Naive thymus-derived CD4-positive, alpha-beta T cell (primary cell): ENCODE measurements at regions not wholly inside any gene's neighbourhood (a gene's known extent, or its start where the extent isn't known, plus 50 kb on each side); places are given as distances from the start of the nearest gene placed in this dataset.
A peak's percentile ranks its signal among the peaks of the same experiment; 100 is the strongest.

ENCODE experiments used
- ATAC-seq: fragments of 150-1000 bp; cut with Tn5 transposase; 2 replicates; pipeline ENCODE4 v1.10.0; 2021; ENCODE audit warnings: mild to moderate bottlenecking, moderate library complexity
- CTCF ChIA-PET: fragments of 350-600 bp; sonication (Branson Sonifier 250); formaldehyde crosslinking; loops from one replicate; lab custom pipeline; 2021; ENCODE audit warnings: antibody characterized with exemption; lab: Charles Lee
- POLR2A ChIA-PET: fragments of 350-600 bp; sonication (Branson Sonifier 250); formaldehyde crosslinking; loops from one replicate; lab custom pipeline; 2021; ENCODE audit warnings: antibody characterized with exemption, inconsistent platforms; lab: Charles Lee
- DNase-seq, 9 donors: peaks; one replicate each; pipeline versions ENCODE4 v3.0.0 to v3.0.0-alpha.2; 2020 to 2022; ENCODE audit warnings: mixed read lengths in 1 of 9
- H3K27ac ChIP-seq: one replicate; pipeline ENCODE4 v1.7.0; 2013; ENCODE audit warnings: mild to moderate bottlenecking, low read depth, low read length, moderate library complexity
- H3K27me3 ChIP-seq, 2 donors: one replicate each; pipeline ENCODE4 v1.7.0; 2013; ENCODE audit warnings: low read length in 2 of 2, mild to moderate bottlenecking in 2 of 2, moderate library complexity in 2 of 2; ENCODE audit not compliant: control insufficient read depth in 2 of 2, insufficient read depth in 2 of 2
- H3K36me3 ChIP-seq, 3 experiments: 1 replicate in 2 of 3; 2 replicates in 1 of 3; pipeline ENCODE4 v1.7.0; 2013; ENCODE audit warnings: low read length in 3 of 3, mild to moderate bottlenecking in 3 of 3, moderate library complexity in 1 of 3; ENCODE audit not compliant: insufficient read depth in 3 of 3, control insufficient read depth in 2 of 3
- H3K4me1 ChIP-seq, 2 donors: one replicate each; pipeline ENCODE4 v1.7.0; 2013; ENCODE audit warnings: low read length in 2 of 2, mild to moderate bottlenecking in 2 of 2, moderate library complexity in 1 of 2; ENCODE audit not compliant: control insufficient read depth in 2 of 2, insufficient read depth in 2 of 2
- H3K4me3 ChIP-seq: 2 replicates; pipeline ENCODE4 v1.7.0; 2013; ENCODE audit warnings: mild to moderate bottlenecking, low read length
- H3K9me3 ChIP-seq, 3 experiments: 1 replicate in 2 of 3; 2 replicates in 1 of 3; pipeline ENCODE4 v1.7.0; 2013; ENCODE audit warnings: low read length in 3 of 3; ENCODE audit not compliant: control insufficient read depth in 2 of 3
- H3K27ac Mint-ChIP-seq, 9 donors: one replicate each; pipeline ENCODE4 v1.8.0; 2020 to 2022; ENCODE audit warnings: mixed read lengths in 9 of 9, mild to moderate bottlenecking in 8 of 9, moderate library complexity in 5 of 9, inconsistent platforms in 2 of 9
- H3K27me3 Mint-ChIP-seq, 5 donors: one replicate each; pipeline ENCODE4 v1.8.0; 2021 to 2022; ENCODE audit warnings: mixed read lengths in 5 of 5, mild to moderate bottlenecking in 1 of 5
- H3K36me3 Mint-ChIP-seq, 5 donors: one replicate each; pipeline ENCODE4 v1.8.0; 2020 to 2022; ENCODE audit warnings: mixed read lengths in 5 of 5, mild to moderate bottlenecking in 3 of 5, inconsistent platforms in 1 of 5
- H3K4me1 Mint-ChIP-seq, 7 donors: one replicate each; pipeline ENCODE4 v1.8.0; 2020 to 2022; ENCODE audit warnings: mixed read lengths in 7 of 7, mild to moderate bottlenecking in 3 of 7, inconsistent platforms in 1 of 7
- H3K4me3 Mint-ChIP-seq, 10 donors: one replicate each; pipeline ENCODE4 v1.8.0; 2020 to 2022; ENCODE audit warnings: mild to moderate bottlenecking in 10 of 10, mixed read lengths in 10 of 10, moderate library complexity in 6 of 10, inconsistent platforms in 2 of 10
- H3K9me3 Mint-ChIP-seq, 11 donors: one replicate each; pipeline ENCODE4 v1.8.0; 2020 to 2022; ENCODE audit warnings: mixed read lengths in 11 of 11, mild to moderate bottlenecking in 4 of 11, inconsistent platforms in 1 of 11, moderate library complexity in 1 of 11
- intact Hi-C, 2 donors: fragments of 100-400 bp; cut with micrococcal nuclease; formaldehyde crosslinking; loops; one replicate each; pipeline ENCODE4 v1.15.1; 2023

- no peak overlapping the region for H3K27ac ChIP-seq
- Mint-ChIP-seq H3K27me3 (peaks cover under 1 to 43% (median 16%) of the 10 kb centered on the region in 5 donors), H3K36me3 (peaks cover 0 to 3% (median 0%) of the 10 kb centered on the region in 5 donors), H3K9me3 (no peaks in the 10 kb centered on the region), H3K27ac (peak overlapping the region in 1 of 9 donors; percentile 34), H3K4me1 (peaks cover 0 to 18% (median 6%) of the 10 kb centered on the region in 7 donors), H3K4me3 (no peak overlapping the region)
- intact Hi-C loops, result no loop called here
- H3K4me1 ChIP-seq, result no peaks in the 10 kb centered on the region
- DNase-seq (no peak), ATAC-seq (no peak)
- H3K36me3 ChIP-seq, result no peaks in the 10 kb centered on the region
- H3K4me3 ChIP-seq, result no peak overlapping the region
- POLR2A ChIA-PET, result no interaction called here
- H3K9me3 ChIP-seq, result no peaks in the 10 kb centered on the region
- H3K27me3 ChIP-seq, result no peaks in the 10 kb centered on the region
- CTCF ChIA-PET, result no interaction called here
Observed at GRCh38 chr1:5430136-5430535, 562.1 kb downstream of the NPHP4 start.

- Mint-ChIP-seq H3K4me3 (no peak overlapping the region), H3K4me1 (peaks cover 2 to 24% (median 15%) of the 10 kb centered on the region in 7 donors), H3K27ac (no peak overlapping the region), H3K36me3 (peaks cover 0 to under 1% (median 0%) of the 10 kb centered on the region in 5 donors), H3K9me3 (no peaks in the 10 kb centered on the region), H3K27me3 (peaks cover 4 to 41% (median 21%) of the 10 kb centered on the region in 5 donors)
- intact Hi-C loops, result no loop called here
- H3K27ac ChIP-seq, result no peak overlapping the region
- CTCF ChIA-PET, result interaction anchor here (1.2 kb wide), 1 partner anchor 142 kb away, joined by 4 read pairs; no protein-coding TSS in a partner anchor
- no peak for DNase-seq
- H3K9me3 ChIP-seq, result no peaks in the 10 kb centered on the region
- H3K4me3 ChIP-seq, result no peak overlapping the region
- POLR2A ChIA-PET, result no interaction called here
- peaks cover 5 to 6% of the 10 kb centered on the region in 2 donors for H3K4me1 ChIP-seq
- no peaks in the 10 kb centered on the region for H3K27me3 ChIP-seq
- H3K36me3 ChIP-seq, result no peaks in the 10 kb centered on the region
- ATAC-seq, result no peak
Observed at GRCh38 chr1:5428351-5428750, 563.9 kb downstream of the NPHP4 start.

- Histone ChIP-seq H3K4me3 (no peak overlapping the region), H3K36me3 (no peaks in the 10 kb centered on the region), H3K27me3 (no peaks in the 10 kb centered on the region), H3K27ac (no peak overlapping the region), H3K4me1 (peaks cover 12 to 16% of the 10 kb centered on the region in 2 donors), H3K9me3 (no peaks in the 10 kb centered on the region)
- Mint-ChIP-seq H3K36me3 (peaks cover 0 to 1% (median 0%) of the 10 kb centered on the region in 5 donors), H3K9me3 (no peaks in the 10 kb centered on the region), H3K27ac (no peak overlapping the region), H3K27me3 (peaks cover 4 to 48% (median 21%) of the 10 kb centered on the region in 5 donors), H3K4me1 (peaks cover 10 to 36% (median 21%) of the 10 kb centered on the region in 7 donors), H3K4me3 (no peak overlapping the region)
- POLR2A ChIA-PET, result no interaction called here
- DNase-seq (no peak), ATAC-seq (no peak)
- CTCF ChIA-PET, result interaction anchor here (1.2 kb wide), 1 partner anchor 141 kb away, joined by 4 read pairs; no protein-coding TSS in a partner anchor
- intact Hi-C loops, result no loop called here
Observed at GRCh38 chr1:5427026-5427613, 565.1 kb downstream of the NPHP4 start.

GRCh38 chr1:5424802-5425703 lies 567.2 kb downstream of the NPHP4 start:
- DNase-seq (no peak), ATAC-seq (no peak)
- H3K4me3 Mint-ChIP-seq, result peak overlapping the region in 1 of 10 donors; percentile 16
- ChIA-PET POLR2A (interaction anchor here (1.3 to 1.5 kb wide), 2 partner anchors 15 to 36 kb away, joined by 4 to 5 read pairs; no protein-coding TSS in a partner anchor), CTCF (no interaction called here)
- Histone ChIP-seq H3K4me1 (peaks cover 17 to 18% of the 10 kb centered on the region in 2 donors), H3K27me3 (no peaks in the 10 kb centered on the region), H3K27ac (no peak overlapping the region), H3K36me3 (no peaks in the 10 kb centered on the region), H3K4me3 (no peak overlapping the region), H3K9me3 (no peaks in the 10 kb centered on the region)
- H3K9me3 Mint-ChIP-seq, result no peaks in the 10 kb centered on the region
- peaks cover 15 to 43% (median 25%) of the 10 kb centered on the region in 7 donors for H3K4me1 Mint-ChIP-seq
- no peak overlapping the region for H3K27ac Mint-ChIP-seq
- peaks cover 4 to 47% (median 17%) of the 10 kb centered on the region in 5 donors for H3K27me3 Mint-ChIP-seq
- intact Hi-C loops, result loop anchor here in 1 of 2 donors (5.0 kb wide), 1 partner anchor 138 kb away; no protein-coding TSS in a partner anchor
- H3K36me3 Mint-ChIP-seq, result peaks cover 0 to 1% (median 0%) of the 10 kb centered on the region in 5 donors

- Mint-ChIP-seq H3K9me3 (no peaks in the 10 kb centered on the region), H3K27ac (peak overlapping the region in 2 of 9 donors; percentile 19 to 50), H3K4me1 (peaks cover 17 to 36% (median 28%) of the 10 kb centered on the region in 7 donors), H3K27me3 (peaks cover 4 to 46% (median 11%) of the 10 kb centered on the region in 5 donors), H3K36me3 (peaks cover 0 to 1% (median 0%) of the 10 kb centered on the region in 5 donors), H3K4me3 (peak overlapping the region; percentile 42 to 77 (median 62))
- peaks cover 17 to 18% of the 10 kb centered on the region in 2 donors for H3K4me1 ChIP-seq
- no peak overlapping the region for H3K27ac ChIP-seq
- ATAC-seq (peak; percentile 65), DNase-seq (peak in 6 of 9 donors; percentile 21 to 39 (median 23))
- H3K27me3 ChIP-seq, result no peaks in the 10 kb centered on the region
- intact Hi-C loops, result loop anchor here (1.0 to 5.0 kb wide), 3 partner anchors 34 to 136 kb away; no protein-coding TSS in a partner anchor
- no peaks in the 10 kb centered on the region for H3K36me3 ChIP-seq
- ChIA-PET CTCF (no interaction called here), POLR2A (no interaction called here)
- peak overlapping the region; percentile 40 for H3K4me3 ChIP-seq
- no peaks in the 10 kb centered on the region for H3K9me3 ChIP-seq
Observed at GRCh38 chr1:5423109-5423508, 569.1 kb downstream of the NPHP4 start.

GRCh38 chr1:5419501-5419900 lies 572.7 kb downstream of the NPHP4 start:
- H3K9me3 ChIP-seq, result no peaks in the 10 kb centered on the region
- peaks cover 18 to 23% of the 10 kb centered on the region in 2 donors for H3K4me1 ChIP-seq
- ATAC-seq (no peak), DNase-seq (no peak)
- H3K4me3 Mint-ChIP-seq, result no peak overlapping the region
- no peak overlapping the region for H3K27ac Mint-ChIP-seq
- no peaks in the 10 kb centered on the region for H3K9me3 Mint-ChIP-seq
- no peak overlapping the region for H3K4me3 ChIP-seq
- peaks cover 0 to 21% (median 0%) of the 10 kb centered on the region in 5 donors for H3K27me3 Mint-ChIP-seq
- intact Hi-C loops, result no loop called here
- peaks cover 15 to 37% (median 30%) of the 10 kb centered on the region in 7 donors for H3K4me1 Mint-ChIP-seq
- POLR2A ChIA-PET, result no interaction called here
- H3K36me3 ChIP-seq, result no peaks in the 10 kb centered on the region
- CTCF ChIA-PET, result no interaction called here
- H3K27me3 ChIP-seq, result no peaks in the 10 kb centered on the region
- H3K27ac ChIP-seq, result no peak overlapping the region
- H3K36me3 Mint-ChIP-seq, result peaks cover 0 to 1% (median 0%) of the 10 kb centered on the region in 5 donors
